HepG2 (cell line): ENCODE measurements at regions not wholly inside any gene's neighbourhood (a gene's known extent, or its start where the extent isn't known, plus 50 kb on each side); places are given as distances from the start of the nearest gene placed in this dataset.
A peak's percentile ranks its signal among the peaks of the same experiment; 100 is the strongest.
"Not testable (repeated sequence)": the region's sequence is repeated elsewhere in the genome, so short reads cannot be mapped to it uniquely, and the experiment has no call there.

Experiments used
- ATAC-seq: fragments of 200-7000 bp; cut with Tn5 transposase; 3 replicates; pipeline ENCODE4 v1.9.1; 2020; ENCODE audit warnings: mild to moderate bottlenecking, moderate library complexity
- BruUV-seq: library from RNA; stranded (reverse); fragments of 400-500 nt; replicated peaks from 2 replicates; lab custom pipeline; 2021; lab: Mats Ljungman, UMichigan
- CTCF ChIA-PET: fragments of 300-600 bp; formaldehyde crosslinking; extraction: SDS; loops from one replicate; lab custom pipeline; 2021; ENCODE audit warnings: low total read pairs, inconsistent platforms, low intra/inter-chr PET ratio; lab: Yijun Ruan, JAX
- POLR2A ChIA-PET: fragments of 350-600 bp; sonication (Branson Sonifier 250); formaldehyde crosslinking; loops from one replicate; lab custom pipeline; 2020; ENCODE audit warnings: antibody characterized with exemption, inconsistent platforms; lab: Yijun Ruan, JAX
- DNase-seq: peaks from one replicate; pipeline ENCODE4 v3.0.0-alpha.2; 2015; ENCODE audit warnings: low spot score
- FAIRE-seq: peaks from 3 replicates; lab custom pipeline; 2011; peaks lifted over from hg19 to GRCh38; lab: Jason Lieb, UNC
- H2AFZ ChIP-seq: one replicate; pipeline ENCODE4 v1.6.1; 2011; ENCODE audit warnings: low read length, inconsistent platforms
- H3K27ac ChIP-seq: fragments of 300-600 bp; 3 replicates; pipeline ENCODE4 v1.8.0; 2011; ENCODE audit warnings: mixed run types, mild to moderate bottlenecking, mixed read lengths, low read length, inconsistent platforms; ENCODE audit not compliant: insufficient read depth; ENCODE audit errors: extremely low read length
- H3K27me3 ChIP-seq, 2 experiments: fragments of 200-600 bp in 1 of 2; 2 replicates in 1 of 2; 3 replicates in 1 of 2; pipeline versions ENCODE4 v1.6.0 to v1.8.0; 2011; ENCODE audit warnings: low read length in 2 of 2, mild to moderate bottlenecking in 2 of 2, moderate library complexity in 2 of 2, inconsistent platforms in 1 of 2; ENCODE audit not compliant: insufficient read depth in 2 of 2, control insufficient read depth in 1 of 2
- H3K36me3 ChIP-seq, 2 experiments: fragments of 200-600 bp in 1 of 2; replicated peaks in 1 of 2; 2 replicates in 1 of 2; 3 replicates in 1 of 2; pipeline versions ENCODE4 v1.5.1 to v1.8.0; 2011; ENCODE audit warnings: low read length in 2 of 2, inconsistent platforms in 1 of 2; ENCODE audit not compliant: insufficient read depth in 2 of 2, control insufficient read depth in 1 of 2
- H3K4me1 ChIP-seq: 2 replicates; pipeline ENCODE4 v1.5.1; 2012; ENCODE audit warnings: low read length, inconsistent platforms; ENCODE audit not compliant: insufficient read depth
- H3K4me2 ChIP-seq: 2 replicates; pipeline ENCODE4 v1.6.0; 2011; ENCODE audit warnings: low read depth, low read length, inconsistent platforms
- H3K4me3 ChIP-seq, 3 experiments: fragments of 200-600 bp in 1 of 3; sonication (generic), shearing (Covaris generic) in 1 of 3; replicated peaks in 1 of 3; 2 replicates each; pipeline ENCODE4 v1.5.1; 2011 to 2016; ENCODE audit warnings: low read length in 3 of 3, inconsistent platforms in 2 of 3, low read depth in 2 of 3, mild to moderate bottlenecking in 2 of 3, control low read depth in 1 of 3, mixed read lengths in 1 of 3; ENCODE audit not compliant: insufficient read depth in 1 of 3
- H3K79me2 ChIP-seq: one replicate; pipeline ENCODE4 v1.6.1; 2011; ENCODE audit warnings: low read length, inconsistent platforms; ENCODE audit not compliant: insufficient read depth
- H3K9ac ChIP-seq: 2 replicates; pipeline ENCODE4 v1.6.0; 2011; ENCODE audit warnings: mild to moderate bottlenecking, low read depth, low read length, inconsistent platforms; ENCODE audit not compliant: insufficient read depth
- H3K9me3 ChIP-seq: 2 replicates; pipeline ENCODE4 v1.5.1; 2012; ENCODE audit warnings: mild to moderate bottlenecking, low read length
- H4K20me1 ChIP-seq: 2 replicates; pipeline ENCODE4 v1.6.0; 2011; ENCODE audit warnings: inconsistent platforms, mild to moderate bottlenecking, low read length, moderate library complexity; ENCODE audit not compliant: insufficient read depth
- CBFB ChIP-seq: sonication (generic); formaldehyde crosslinking; IDR thresholded peaks from 2 replicates; pipeline ENCODE4 v1.4.0; 2020; ENCODE audit warnings: missing genetic modification reagents
- MTA3 ChIP-seq: sonication (generic); formaldehyde crosslinking; IDR thresholded peaks from 2 replicates; pipeline ENCODE4 v1.4.0; 2020; ENCODE audit warnings: missing genetic modification reagents
- ZC3H13 ChIP-seq: sonication (generic); formaldehyde crosslinking; IDR thresholded peaks from 2 replicates; pipeline ENCODE4 v1.8.1; 2023; ENCODE audit warnings: mild to moderate bottlenecking, missing genetic modification reagents, moderate library complexity
- WGBS: methylation state at CpG from one replicate; pipeline ENCODE4 v1.1.6; 2017; ENCODE audit warnings: low lambda C conversion rate; 5-methylcytosine and 5-hydroxymethylcytosine counted together
- in situ Hi-C: cut with HindIII; loops from 2 replicates; pipeline ENCODE4 v1.10.0; 2017; ENCODE audit warnings: low pct_unique_long_range_greater_than_20kb; ENCODE audit not compliant: extremely low pct_ligation_motif_present
- intact Hi-C: fragments of 100-400 bp; cut with micrococcal nuclease; formaldehyde crosslinking; loops from one replicate; pipeline ENCODE4 v1.10.0; 2022; ENCODE audit not compliant: unreplicated experiment

GRCh38 chr20:5662769-5663168 is 52.0 kb upstream of the GPCPD1 start:
- H3K36me3 ChIP-seq, result no peaks in the 10 kb centered on the region
- H2AFZ ChIP-seq, result no peak overlapping the region
- intact Hi-C loops (no loop called here), in situ Hi-C loops (no loop called here)
- H3K4me2 ChIP-seq, result no peak overlapping the region
- peaks cover 21% of the 10 kb centered on the region for H3K4me1 ChIP-seq
- peaks cover 1 to 8% of the 10 kb centered on the region in 2 experiments; a peak in 3 of 5 replicates for H3K27me3 ChIP-seq
- FAIRE-seq (no peak), ATAC-seq (peak; percentile 16; the same call in 1 of the 3 replicates), DNase-seq (no peak)
- no peaks in the 10 kb centered on the region for H3K9me3 ChIP-seq
- no peak overlapping the region for H3K9ac ChIP-seq
- H4K20me1 ChIP-seq, result no peaks in the 10 kb centered on the region
- H3K4me3 ChIP-seq, result no peak overlapping the region
- no peaks in the 10 kb centered on the region for H3K79me2 ChIP-seq
- BruUV-seq, result no TSS peak
- H3K27ac ChIP-seq, result no peak overlapping the region
- ChIA-PET POLR2A (no interaction called here), CTCF (no interaction called here)
- no peak for TF ChIP-seq ZC3H13 (CRISPR knock-in tag)
- TF ChIP-seq MTA3 (CRISPR knock-in tag), result no peak
- TF ChIP-seq CBFB (CRISPR knock-in tag), result no peak
- WGBS, result 51% methylated on average over 2 of the region's 2 CpGs

- H3K9ac ChIP-seq, intact Hi-C loops, H3K4me2 ChIP-seq, in situ Hi-C loops, H3K27me3 ChIP-seq, H3K27ac ChIP-seq, BruUV-seq, H3K79me2 ChIP-seq, CTCF ChIA-PET, FAIRE-seq, H2AFZ ChIP-seq, H3K9me3 ChIP-seq, POLR2A ChIA-PET, DNase-seq, H3K36me3 ChIP-seq, H3K4me3 ChIP-seq, H4K20me1 ChIP-seq, ATAC-seq: not testable (repeated sequence)
- 63% methylated on average over 8 of the region's 8 CpGs for WGBS
- H3K4me1 ChIP-seq, result peaks cover 41% of the 10 kb centered on the region
Observed at GRCh38 chr20:5660756-5661155, 50.0 kb upstream of the GPCPD1 start.
